Ishikawa (cell line): ENCODE measurements at regions not wholly inside any gene's neighbourhood (a gene's known extent, or its start where the extent isn't known, plus 50 kb on each side); places are given as distances from the start of the nearest gene placed in this dataset.

Experiments
- CEBPB ChIP-seq: IDR thresholded peaks from 2 replicates; pipeline ENCODE4 v1.6.1; 2012
- CREB1 ChIP-seq: IDR thresholded peaks from 2 replicates; pipeline ENCODE4 v1.6.1; 2012; ENCODE audit warnings: low read depth
- EGR1 ChIP-seq: IDR thresholded peaks from 2 replicates; pipeline ENCODE4 v1.6.1; 2012
- EP300 ChIP-seq: IDR thresholded peaks from 2 replicates; pipeline ENCODE4 v1.6.1; 2012; ENCODE audit warnings: borderline replicate concordance
- FOXM1 ChIP-seq: IDR thresholded peaks from 2 replicates; pipeline ENCODE4 v1.6.1; 2012; ENCODE audit warnings: low read depth, borderline replicate concordance
- MAX ChIP-seq: IDR thresholded peaks from 2 replicates; pipeline ENCODE4 v1.6.1; 2012
- NFIC ChIP-seq: IDR thresholded peaks from 2 replicates; pipeline ENCODE4 v1.6.1; 2012
- RAD21 ChIP-seq: IDR thresholded peaks from 2 replicates; pipeline ENCODE4 v1.6.1; 2012; ENCODE audit warnings: low read depth
- REST ChIP-seq: IDR thresholded peaks from 2 replicates; pipeline ENCODE4 v1.6.1; 2012; ENCODE audit warnings: low read depth, mild to moderate bottlenecking
- TAF1 ChIP-seq: IDR thresholded peaks from 2 replicates; pipeline ENCODE4 v1.6.1; 2012; ENCODE audit warnings: low read depth, mild to moderate bottlenecking
- TCF12 ChIP-seq: IDR thresholded peaks from 2 replicates; pipeline ENCODE4 v1.6.1; 2012; ENCODE audit warnings: low read depth
- TEAD4 ChIP-seq: IDR thresholded peaks from 2 replicates; pipeline ENCODE4 v1.6.1; 2012
- USF1 ChIP-seq: IDR thresholded peaks from 2 replicates; pipeline ENCODE4 v1.6.1; 2012
- YY1 ChIP-seq: IDR thresholded peaks from 2 replicates; pipeline ENCODE4 v1.6.1; 2012; ENCODE audit warnings: low read depth
- ZBTB7A ChIP-seq: IDR thresholded peaks from 2 replicates; pipeline ENCODE4 v1.6.1; 2012; ENCODE audit warnings: low read depth

GRCh38 chr3:159640225-159640624 is 348.4 kb upstream of the IL12A start:
- no peak for TF ChIP-seq YY1
- TF ChIP-seq NFIC, result no peak
- TF ChIP-seq CEBPB, result peak; percentile 36; the same call in 1 of the 2 replicates

GRCh38 chr3:159643406-159643805 is 345.2 kb upstream of the IL12A start:
- TF ChIP-seq RAD21 (no peak), EP300 (no peak), TCF12 (no peak), EGR1 (no peak), YY1 (no peak), CREB1 (no peak)

GRCh38 chr3:159645874-159646273 is 342.8 kb upstream of the IL12A start:
- TF ChIP-seq CREB1 (no peak), MAX (no peak), TAF1 (no peak), CEBPB (no peak), TEAD4 (no peak), REST (no peak), ZBTB7A (no peak), FOXM1 (no peak), USF1 (no peak), YY1 (no peak), RAD21 (no peak), TCF12 (no peak), EGR1 (no peak), EP300 (no peak), NFIC (no peak)

- TF ChIP-seq TAF1 (no peak), REST (no peak), ZBTB7A (no peak), FOXM1 (no peak), EGR1 (no peak), CEBPB (no peak), EP300 (no peak), RAD21 (no peak), NFIC (no peak), TEAD4 (no peak), CREB1 (no peak), YY1 (no peak), MAX (no peak), USF1 (no peak), TCF12 (no peak)
Measured at GRCh38 chr3:159649951-159650350, 338.7 kb upstream of the IL12A start.

- TF ChIP-seq RAD21 (no peak), NFIC (no peak), EGR1 (no peak)
Measured at GRCh38 chr3:159650726-159651125, 337.9 kb upstream of the IL12A start.

- no peak for TF ChIP-seq CREB1
- no peak for TF ChIP-seq TEAD4
- no peak for TF ChIP-seq RAD21
Measured at GRCh38 chr3:159652452-159652851, 336.2 kb upstream of the IL12A start.
